LNCAP (cell line): ENCODE measurements at regions not wholly inside any gene's neighbourhood (a gene's known extent, or its start where the extent isn't known, plus 50 kb on each side); places are given as distances from the start of the nearest gene placed in this dataset.

Experiments
- CTCF ChIP-seq: fragments of 450-650 bp; IDR thresholded peaks from 2 replicates; pipeline ENCODE4 v1.5.1; 2017; ENCODE audit warnings: mild to moderate bottlenecking

- no peak for TF ChIP-seq CTCF
Observed at GRCh38 chr2:237030382-237030781, 55.3 kb upstream of the COPS8 start.

GRCh38 chr2:237033536-237034060 lies 52.1 kb upstream of the COPS8 start:
- TF ChIP-seq CTCF: no peak

DNA sequence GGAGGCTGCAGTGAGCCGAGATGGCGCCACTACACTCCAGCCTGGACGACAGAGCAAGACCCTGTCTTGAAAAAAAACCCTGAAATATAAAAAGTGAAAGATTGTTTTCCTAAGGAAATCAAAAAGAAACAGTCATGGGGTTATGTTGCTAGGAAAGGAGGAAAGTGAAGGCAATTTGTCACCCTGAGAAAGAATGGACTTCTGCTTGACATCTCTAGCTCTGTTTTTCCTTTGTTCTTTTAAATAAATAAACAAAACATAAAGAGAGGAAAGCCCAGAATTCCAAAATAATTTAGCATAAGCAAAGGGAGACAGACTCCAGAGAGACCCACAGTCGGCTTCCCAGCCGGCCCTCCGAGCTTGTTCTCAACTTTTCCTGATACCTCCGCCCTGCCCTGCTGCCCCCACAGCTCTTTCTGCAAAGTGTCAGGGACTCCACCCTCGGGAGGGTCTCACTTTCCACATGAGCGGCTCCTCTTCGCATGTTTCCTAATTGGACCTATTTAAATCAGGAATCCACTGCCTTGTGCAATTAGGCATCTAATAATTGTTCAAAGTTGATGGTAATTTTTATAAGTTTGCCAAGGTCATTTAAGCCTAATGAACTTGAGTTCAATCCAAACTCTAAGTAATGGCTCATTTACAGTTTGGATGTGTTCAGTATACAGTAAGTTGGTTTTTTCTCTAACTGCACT lies 49.8 kb upstream of the COPS8 start:
- TF ChIP-seq CTCF: no peak
